ENCODE measurements at regions not wholly inside any gene's neighbourhood (a gene's known extent, or its start where the extent isn't known, plus 50 kb on each side); places are given as distances from the start of the nearest gene placed in this dataset.

- no peak overlapping the region for H3K27ac ChIP-seq
- H3K4me3 ChIP-seq: no peak overlapping the region
Observed at GRCh38 chr2:235330775-235331451, 162.9 kb upstream of the AGAP1 start.

DNA sequence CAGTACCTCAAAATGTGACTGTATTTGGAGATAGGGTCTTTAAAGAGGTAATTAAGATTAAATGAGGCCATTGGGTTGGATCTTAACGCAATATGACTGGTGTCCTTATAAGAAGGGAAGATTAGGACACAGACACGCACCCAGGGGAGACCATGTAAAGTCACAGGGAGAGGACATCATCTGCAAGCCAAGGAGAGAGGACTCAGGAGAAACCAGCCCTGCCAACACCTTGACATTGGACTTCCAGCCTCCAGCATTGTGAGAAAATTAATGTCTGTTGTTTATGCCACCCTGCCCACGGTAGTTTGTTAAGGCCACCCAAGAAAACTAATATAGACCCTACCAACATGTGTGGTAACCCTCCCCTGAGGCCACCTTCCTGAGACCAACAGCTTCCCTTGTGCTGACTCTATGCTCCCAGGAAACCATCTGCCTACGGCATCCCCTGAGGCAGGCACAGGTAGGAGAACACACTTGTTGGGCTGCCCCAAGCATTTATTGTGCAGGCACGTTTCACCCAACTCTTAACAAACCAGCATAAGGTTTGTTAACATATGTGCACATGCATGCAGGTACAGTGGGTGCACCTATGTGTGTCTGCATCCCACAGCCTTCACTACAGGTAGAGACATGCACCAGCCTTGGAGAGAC lies 161.5 kb upstream of the AGAP1 start:
- H3K4me3 ChIP-seq: no peak overlapping the region

GRCh38 chr2:235333076-235333475 lies 160.8 kb upstream of the AGAP1 start:
- Histone ChIP-seq H3K27ac (no peak overlapping the region), H3K4me3 (no peak overlapping the region)

More for the DNA sequence above, 161.5 kb upstream of the AGAP1 start:
- H3K27ac ChIP-seq: no peak overlapping the region

GRCh38 chr2:235334179-235334578 lies 159.7 kb upstream of the AGAP1 start:
- Histone ChIP-seq H3K27ac (no peak overlapping the region), H3K4me3 (no peak overlapping the region)

- Histone ChIP-seq H3K4me3 (no peak overlapping the region), H3K27ac (peak overlapping the region in 8 of 21 experiments; percentile 1 to 53 (median 21))
Observed at GRCh38 chr2:235343156-235343774, 150.6 kb upstream of the AGAP1 start.

- Histone ChIP-seq H3K4me3 (no peak overlapping the region), H3K27ac (peak overlapping the region in 6 of 21 experiments; percentile 1 to 53 (median 9))
Observed at GRCh38 chr2:235343869-235344268, 150.0 kb upstream of the AGAP1 start.

GRCh38 chr2:235345745-235346144 lies 148.1 kb upstream of the AGAP1 start:
- no peak overlapping the region for H3K27ac ChIP-seq
- no peak overlapping the region for H3K4me3 ChIP-seq

- H3K27ac ChIP-seq: peak overlapping the region in 3 of 21 experiments; percentile 16 to 62 (median 56)
- no peak overlapping the region for H3K4me3 ChIP-seq
Observed at GRCh38 chr2:235347691-235348090, 146.2 kb upstream of the AGAP1 start.

GRCh38 chr2:235348329-235348728 lies 145.5 kb upstream of the AGAP1 start:
- H3K4me3 ChIP-seq: no peak overlapping the region

DNA sequence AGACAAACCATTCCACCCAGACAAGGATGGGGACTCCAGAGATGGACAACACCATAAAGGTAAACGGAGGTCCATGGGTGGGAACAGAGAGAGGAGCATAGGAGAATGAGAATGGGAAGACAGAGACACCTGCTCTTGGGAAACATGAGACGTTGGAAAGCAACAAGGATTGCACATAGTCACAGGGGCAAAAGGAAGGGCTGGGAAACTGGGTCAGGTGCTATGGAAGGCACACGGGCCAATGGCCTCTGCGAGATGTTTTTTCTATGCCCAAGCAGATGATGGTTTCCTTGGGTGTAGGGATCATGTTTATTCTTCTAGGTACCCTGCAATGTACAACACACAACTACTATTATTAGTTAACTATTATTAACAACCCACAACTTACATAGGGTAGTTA lies 143.6 kb upstream of the AGAP1 start:
- H3K27ac ChIP-seq: no peak overlapping the region
- no peak overlapping the region for H3K4me3 ChIP-seq

More at GRCh38 chr2:235348329-235348728, 145.5 kb upstream of the AGAP1 start:
- H3K27ac ChIP-seq: peak overlapping the region in 2 of 21 experiments; percentile 8 to 40

GRCh38 chr2:235352541-235352940 lies 141.3 kb upstream of the AGAP1 start:
- no peak overlapping the region for H3K27ac ChIP-seq

DNA sequence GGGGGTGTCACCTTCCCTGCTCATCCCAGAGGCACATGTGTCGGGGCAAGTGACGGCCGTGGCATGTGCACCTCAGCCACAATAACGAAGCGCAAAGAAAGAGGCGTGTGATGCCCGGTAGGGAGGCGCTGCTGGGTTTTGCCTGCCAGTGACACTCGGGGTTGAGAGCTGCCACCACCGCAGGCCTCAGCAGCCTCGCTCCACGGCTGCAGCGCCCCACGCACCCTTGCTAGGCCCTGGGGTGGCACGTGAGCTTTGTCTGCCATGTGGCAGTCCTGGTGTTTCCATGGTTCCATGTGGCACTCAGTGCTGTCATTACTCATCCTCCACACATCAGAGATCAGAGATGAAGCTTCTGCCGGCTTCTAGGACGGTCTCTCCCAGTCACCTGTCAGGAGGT lies 136.0 kb upstream of the AGAP1 start:
- Histone ChIP-seq H3K27ac (no peak overlapping the region), H3K4me3 (no peak overlapping the region)

More at GRCh38 chr2:235352541-235352940, 141.3 kb upstream of the AGAP1 start:
- H3K4me3 ChIP-seq: no peak overlapping the region

GRCh38 chr2:235358981-235359471 lies 134.8 kb upstream of the AGAP1 start:
- no peak overlapping the region for H3K27ac ChIP-seq

DNA sequence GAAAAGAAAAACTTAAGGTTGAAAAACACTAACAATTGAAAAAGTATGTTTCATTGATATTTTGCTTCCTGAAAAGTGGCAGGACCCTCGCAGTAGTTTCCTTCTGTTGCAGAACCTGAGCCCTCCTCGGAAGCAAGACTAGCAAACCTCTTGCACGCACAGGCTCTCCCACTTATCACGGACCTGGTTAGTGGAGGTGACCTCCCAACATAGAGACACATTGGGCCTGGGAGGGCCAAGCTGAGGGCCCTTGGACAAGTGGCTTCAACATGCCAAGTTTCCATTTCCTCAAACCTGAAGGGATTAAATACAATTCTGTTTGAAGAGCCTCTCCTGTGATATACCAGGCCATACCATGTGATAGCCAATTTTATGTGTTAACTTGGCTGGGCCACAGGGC lies 133.4 kb upstream of the AGAP1 start:
- no peak overlapping the region for H3K27ac ChIP-seq
- H3K4me3 ChIP-seq: no peak overlapping the region

More at GRCh38 chr2:235358981-235359471, 134.8 kb upstream of the AGAP1 start:
- H3K4me3 ChIP-seq: no peak overlapping the region

GRCh38 chr2:235365743-235366142 lies 128.1 kb upstream of the AGAP1 start:
- Histone ChIP-seq H3K27ac (no peak overlapping the region), H3K4me3 (no peak overlapping the region)

GRCh38 chr2:235366390-235366789 lies 127.5 kb upstream of the AGAP1 start:
- Histone ChIP-seq H3K4me3 (no peak overlapping the region), H3K27ac (no peak overlapping the region)

- Histone ChIP-seq H3K27ac (no peak overlapping the region), H3K4me3 (no peak overlapping the region)
Observed at GRCh38 chr2:235366807-235367206, 127.0 kb upstream of the AGAP1 start.

DNA sequence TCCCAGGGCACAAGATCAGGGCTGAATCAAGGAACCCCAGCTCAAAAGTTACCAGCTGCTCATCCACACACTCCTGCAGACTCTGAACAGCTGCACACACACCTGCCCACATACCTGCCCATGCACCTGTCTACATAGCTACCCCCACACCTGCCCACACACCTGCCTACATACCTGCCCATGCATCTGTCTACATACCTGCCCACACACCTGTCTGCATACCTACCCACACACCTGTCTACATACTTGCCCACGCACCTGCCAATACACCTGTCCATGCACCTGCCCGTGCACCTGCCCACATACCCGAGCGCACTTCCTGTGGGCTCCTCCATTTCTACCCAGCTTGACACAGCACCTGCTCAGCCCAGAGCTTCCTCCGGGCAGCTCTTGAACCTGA lies 122.8 kb upstream of the AGAP1 start:
- no peak overlapping the region for H3K4me3 ChIP-seq
- no peak overlapping the region for H3K27ac ChIP-seq

GRCh38 chr2:235373171-235373570 lies 120.7 kb upstream of the AGAP1 start:
- H3K27ac ChIP-seq: no peak overlapping the region
- no peak overlapping the region for H3K4me3 ChIP-seq

DNA sequence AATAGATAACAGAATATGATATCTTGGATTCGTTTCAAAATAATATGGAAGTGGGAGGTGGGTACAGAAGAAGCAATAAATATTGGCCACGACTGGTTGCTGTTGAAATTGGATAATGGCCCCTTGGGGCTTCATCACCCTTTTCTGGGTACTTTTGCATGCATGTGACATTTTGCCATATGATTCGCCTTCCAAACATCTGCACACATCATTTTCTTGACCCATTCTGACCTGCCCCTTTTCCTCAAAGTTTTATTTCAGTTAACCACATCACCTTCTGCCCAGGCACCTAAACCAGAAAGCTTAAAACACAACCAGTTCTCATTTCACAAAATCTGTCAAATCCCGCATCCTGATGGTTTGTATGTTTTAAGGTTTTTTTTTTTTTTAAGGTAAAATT lies 116.7 kb upstream of the AGAP1 start:
- no peak overlapping the region for H3K27ac ChIP-seq
- H3K4me3 ChIP-seq: no peak overlapping the region

GRCh38 chr2:235378246-235378645 lies 115.6 kb upstream of the AGAP1 start:
- no peak overlapping the region for H3K27ac ChIP-seq
- H3K4me3 ChIP-seq: no peak overlapping the region
